Neural progenitor cell (in vitro differentiated cells): ENCODE measurements at regions not wholly inside any gene's neighbourhood (a gene's known extent, or its start where the extent isn't known, plus 50 kb on each side); places are given as distances from the start of the nearest gene placed in this dataset.
"Not testable (repeated sequence)": the region's sequence is repeated elsewhere in the genome, so short reads cannot be mapped to it uniquely, and the experiment has no call there.

Experiments
- DNase-seq: peaks from one replicate; pipeline ENCODE4 v3.0.0-alpha.2; 2016; ENCODE audit warnings: low spot score
- H2AFZ ChIP-seq: fragments of 200-600 bp; sonication (generic); replicated peaks from 2 replicates; pipeline ENCODE4 v1.6.1; 2016; ENCODE audit warnings: antibody characterized with exemption
- H3F3A ChIP-seq: fragments of 200-600 bp; sonication (generic); 2 replicates; pipeline ENCODE4 v1.6.1; 2016; ENCODE audit warnings: antibody characterized with exemption, low read depth
- H3K27ac ChIP-seq: fragments of 200-600 bp; sonication (generic); 2 replicates; pipeline ENCODE4 v1.5.1; 2016; ENCODE audit warnings: mild to moderate bottlenecking
- H3K27me3 ChIP-seq: fragments of 200-600 bp; sonication (generic); 2 replicates; pipeline ENCODE4 v1.6.1; 2016; ENCODE audit warnings: mild to moderate bottlenecking, moderate library complexity
- H3K36me3 ChIP-seq: fragments of 200-600 bp; sonication (generic); 2 replicates; pipeline ENCODE4 v1.5.1; 2016
- H3K4me1 ChIP-seq: fragments of 200-600 bp; sonication (generic); 2 replicates; pipeline ENCODE4 v1.6.1; 2016; ENCODE audit warnings: mixed run types
- H3K4me2 ChIP-seq: fragments of 200-600 bp; sonication (generic); 2 replicates; pipeline ENCODE4 v1.6.1; 2016
- H3K4me3 ChIP-seq: fragments of 200-600 bp; sonication (generic); 2 replicates; pipeline ENCODE4 v1.5.1; 2016
- H3K79me2 ChIP-seq: fragments of 200-600 bp; sonication (generic); 2 replicates; pipeline ENCODE4 v1.6.1; 2016; ENCODE audit warnings: low read depth
- H3K9ac ChIP-seq: fragments of 200-600 bp; sonication (generic); 2 replicates; pipeline ENCODE4 v1.6.1; 2016
- H3K9me3 ChIP-seq: fragments of 200-600 bp; sonication (generic); 2 replicates; pipeline ENCODE4 v1.5.1; 2016; ENCODE audit warnings: low read depth
- H4K20me1 ChIP-seq: fragments of 200-600 bp; sonication (generic); 2 replicates; pipeline ENCODE4 v1.6.1; 2016; ENCODE audit warnings: low read depth
- H3K27ac Mint-ChIP-seq: 3 replicates; pipeline ENCODE4 v1.8.0; 2021; ENCODE audit warnings: mixed read lengths
- H3K27me3 Mint-ChIP-seq: 2 replicates; pipeline ENCODE4 v1.8.0; 2022; ENCODE audit warnings: low read depth, mild to moderate bottlenecking, inconsistent platforms, moderate library complexity, mixed read lengths; ENCODE audit not compliant: insufficient read depth
- H3K36me3 Mint-ChIP-seq: 3 replicates; pipeline ENCODE4 v1.8.0; 2021; ENCODE audit warnings: mixed read lengths
- H3K4me1 Mint-ChIP-seq: 3 replicates; pipeline ENCODE4 v1.8.0; 2021; ENCODE audit warnings: mixed read lengths
- H3K4me3 Mint-ChIP-seq: 3 replicates; pipeline ENCODE4 v1.8.0; 2021; ENCODE audit warnings: mild to moderate bottlenecking, moderate library complexity, mixed read lengths
- H3K9me3 Mint-ChIP-seq: 3 replicates; pipeline ENCODE4 v1.8.0; 2020; ENCODE audit warnings: mixed read lengths
- TF ChIP-seq, protein P1 (sequence below): fragments of 200-600 bp; sonication (generic); IDR thresholded peaks from 2 replicates; pipeline ENCODE4 v1.5.1; 2017; ENCODE audit warnings: antibody characterized with exemption, mild to moderate bottlenecking

DNA sequence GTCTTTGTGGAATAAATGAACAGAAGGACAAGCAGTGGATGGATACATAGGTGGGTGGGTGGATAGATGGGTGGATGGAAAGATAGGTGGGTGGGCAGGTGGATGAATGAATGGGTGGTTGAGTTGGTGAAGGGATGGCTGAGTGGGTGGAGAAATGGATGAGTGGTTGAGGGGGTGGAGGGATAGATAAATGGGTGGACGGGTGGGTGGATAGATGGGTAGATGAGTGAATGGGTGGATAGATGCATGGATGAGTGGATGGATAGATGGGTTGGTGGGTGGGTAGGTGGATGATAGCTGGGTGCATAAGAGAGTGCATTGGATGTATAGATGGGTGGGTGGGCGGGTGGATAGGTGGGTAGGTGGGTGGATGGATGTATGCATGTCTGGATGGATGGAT, 63.5 kb downstream of the UNC93B1 start:
- not testable (repeated sequence) for H3K27me3 Mint-ChIP-seq, H3K4me2 ChIP-seq, H3K9ac ChIP-seq, H3K27me3 ChIP-seq, H3K36me3 ChIP-seq, H3K4me1 ChIP-seq, H3K9me3 ChIP-seq, H4K20me1 ChIP-seq, H3K27ac Mint-ChIP-seq, H3K27ac ChIP-seq, H2AFZ ChIP-seq, H3K4me3 Mint-ChIP-seq, H3K4me3 ChIP-seq, H3K79me2 ChIP-seq, H3K36me3 Mint-ChIP-seq, DNase-seq, H3K9me3 Mint-ChIP-seq
- H3F3A ChIP-seq, result peaks cover 12% of the 10 kb centered on the region
- peaks cover 13% of the 10 kb centered on the region for H3K4me1 Mint-ChIP-seq

DNA sequence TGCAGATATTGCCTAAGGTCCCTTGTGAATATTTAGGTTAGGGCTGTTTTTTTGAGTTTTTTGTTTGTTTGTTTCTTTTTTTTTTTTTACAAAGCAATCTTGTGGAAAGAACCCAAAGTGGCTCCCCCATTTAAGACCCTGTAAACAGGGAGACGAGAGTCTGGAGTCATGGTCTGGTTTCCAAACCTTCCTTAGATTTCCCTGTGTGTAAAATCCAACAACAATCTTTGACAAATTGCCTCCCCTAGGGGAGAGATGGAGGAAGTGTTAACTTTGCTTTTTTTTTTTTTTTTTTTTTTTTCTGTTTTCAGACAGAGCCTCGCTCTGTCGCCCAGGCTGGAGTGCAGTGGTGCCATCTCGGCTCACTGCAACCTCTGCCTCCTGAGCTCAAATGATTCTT, 64.9 kb downstream of the UNC93B1 start:
- H3K27me3 Mint-ChIP-seq, H3K9me3 Mint-ChIP-seq, H3K4me3 Mint-ChIP-seq, H3K27ac ChIP-seq, H3K27me3 ChIP-seq, H3K9ac ChIP-seq, H3K36me3 Mint-ChIP-seq, H3K27ac Mint-ChIP-seq, H3K79me2 ChIP-seq, H3K36me3 ChIP-seq, H3K4me2 ChIP-seq, H3K4me1 ChIP-seq, DNase-seq, H3K4me3 ChIP-seq, H4K20me1 ChIP-seq, H3K9me3 ChIP-seq: not testable (repeated sequence)
- Histone ChIP-seq H3F3A (peaks cover 12% of the 10 kb centered on the region), H2AFZ (peak overlapping the region; percentile 72)
- H3K4me1 Mint-ChIP-seq, result peaks cover 13% of the 10 kb centered on the region
- TF ChIP-seq, protein P1, sequence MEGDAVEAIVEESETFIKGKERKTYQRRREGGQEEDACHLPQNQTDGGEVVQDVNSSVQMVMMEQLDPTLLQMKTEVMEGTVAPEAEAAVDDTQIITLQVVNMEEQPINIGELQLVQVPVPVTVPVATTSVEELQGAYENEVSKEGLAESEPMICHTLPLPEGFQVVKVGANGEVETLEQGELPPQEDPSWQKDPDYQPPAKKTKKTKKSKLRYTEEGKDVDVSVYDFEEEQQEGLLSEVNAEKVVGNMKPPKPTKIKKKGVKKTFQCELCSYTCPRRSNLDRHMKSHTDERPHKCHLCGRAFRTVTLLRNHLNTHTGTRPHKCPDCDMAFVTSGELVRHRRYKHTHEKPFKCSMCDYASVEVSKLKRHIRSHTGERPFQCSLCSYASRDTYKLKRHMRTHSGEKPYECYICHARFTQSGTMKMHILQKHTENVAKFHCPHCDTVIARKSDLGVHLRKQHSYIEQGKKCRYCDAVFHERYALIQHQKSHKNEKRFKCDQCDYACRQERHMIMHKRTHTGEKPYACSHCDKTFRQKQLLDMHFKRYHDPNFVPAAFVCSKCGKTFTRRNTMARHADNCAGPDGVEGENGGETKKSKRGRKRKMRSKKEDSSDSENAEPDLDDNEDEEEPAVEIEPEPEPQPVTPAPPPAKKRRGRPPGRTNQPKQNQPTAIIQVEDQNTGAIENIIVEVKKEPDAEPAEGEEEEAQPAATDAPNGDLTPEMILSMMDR, result peak; percentile 28

DNA sequence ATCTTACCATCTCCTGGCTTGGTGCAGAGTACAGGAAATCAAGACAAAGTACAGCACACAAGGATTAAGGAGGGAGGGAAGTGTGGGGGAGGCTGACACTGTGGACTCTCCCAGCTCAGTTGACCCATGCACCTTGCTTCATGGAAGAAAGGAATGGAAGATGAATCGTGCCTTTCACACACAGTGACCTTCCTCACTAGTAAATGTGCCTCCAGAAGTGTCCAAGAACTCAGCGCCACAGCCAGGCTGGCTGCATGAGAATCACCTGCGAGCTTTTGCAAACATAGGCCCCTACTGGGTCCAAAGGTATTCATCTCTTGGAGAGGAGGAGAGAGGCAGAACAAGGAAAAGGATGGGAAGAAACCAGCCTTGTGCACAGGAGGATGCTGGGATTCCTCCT, 65.5 kb downstream of the UNC93B1 start:
- not testable (repeated sequence) for H3K4me1 ChIP-seq, H3K4me3 ChIP-seq, H3K4me1 Mint-ChIP-seq, H3K4me3 Mint-ChIP-seq, DNase-seq, H3K27me3 ChIP-seq, H3K9me3 ChIP-seq, H3F3A ChIP-seq, H3K79me2 ChIP-seq, H3K27me3 Mint-ChIP-seq, H3K27ac Mint-ChIP-seq, H3K36me3 ChIP-seq, H4K20me1 ChIP-seq, H3K4me2 ChIP-seq, H3K27ac ChIP-seq, H3K9me3 Mint-ChIP-seq, H3K9ac ChIP-seq, H3K36me3 Mint-ChIP-seq
- peak overlapping the region; percentile 72 for H2AFZ ChIP-seq

DNA sequence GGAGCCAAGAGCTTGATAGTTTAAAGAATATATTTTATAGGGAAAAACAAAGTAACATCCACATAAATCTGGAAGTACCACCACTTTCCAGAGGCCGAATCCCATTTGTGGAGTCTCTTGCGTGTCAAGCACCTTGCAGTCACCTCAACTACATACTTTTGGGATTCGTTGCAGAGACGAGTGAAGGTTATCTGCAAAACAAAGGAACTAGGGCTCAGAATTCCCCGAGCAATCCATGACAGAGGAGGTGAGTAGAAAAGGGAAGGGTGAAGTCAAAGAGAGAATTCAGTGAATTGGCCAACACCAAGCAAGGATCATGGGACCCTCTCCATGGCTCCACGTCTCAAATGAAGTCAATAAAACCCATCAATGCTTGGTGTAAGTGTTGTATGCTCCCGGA, 80.3 kb downstream of the UNC93B1 start:
- H3K27ac Mint-ChIP-seq, H3K27ac ChIP-seq, H3K9me3 Mint-ChIP-seq, H4K20me1 ChIP-seq, H3K27me3 Mint-ChIP-seq, H3K9ac ChIP-seq, H3K4me3 Mint-ChIP-seq, H3K4me3 ChIP-seq, H3K4me1 Mint-ChIP-seq, H3K4me1 ChIP-seq, H3K36me3 Mint-ChIP-seq, H3K36me3 ChIP-seq, H3K27me3 ChIP-seq, H3K4me2 ChIP-seq, H3F3A ChIP-seq, H2AFZ ChIP-seq, DNase-seq, H3K9me3 ChIP-seq, H3K79me2 ChIP-seq: not testable (repeated sequence)

DNA sequence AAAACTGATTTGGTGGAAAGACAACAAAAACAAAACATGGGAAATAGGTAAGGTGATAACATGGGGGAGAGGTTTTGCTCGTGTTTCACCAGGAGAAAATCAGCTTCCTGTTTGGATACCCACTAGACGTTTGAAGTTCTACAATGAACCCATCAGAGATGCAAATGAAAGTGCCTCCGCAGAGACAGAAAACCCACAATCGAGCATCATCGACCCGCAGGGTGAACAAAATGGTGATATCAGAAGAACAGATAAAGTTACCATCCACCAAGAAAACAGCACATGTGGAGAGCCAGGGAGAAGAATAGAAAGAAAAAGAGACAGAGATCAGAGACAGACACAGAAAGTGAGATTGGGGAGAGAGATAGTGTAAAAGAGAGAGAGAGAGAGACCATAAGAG, 83.4 kb downstream of the UNC93B1 start:
- not testable (repeated sequence) for H3K36me3 Mint-ChIP-seq, H3K4me2 ChIP-seq, H3K79me2 ChIP-seq, H3K4me3 ChIP-seq, H3K9me3 ChIP-seq, H2AFZ ChIP-seq, H3K27me3 Mint-ChIP-seq, DNase-seq, H3K27me3 ChIP-seq, H3K4me1 Mint-ChIP-seq, H3K9ac ChIP-seq, H3K9me3 Mint-ChIP-seq, H4K20me1 ChIP-seq, H3F3A ChIP-seq, H3K4me1 ChIP-seq, H3K27ac ChIP-seq, H3K4me3 Mint-ChIP-seq, H3K27ac Mint-ChIP-seq, H3K36me3 ChIP-seq

DNA sequence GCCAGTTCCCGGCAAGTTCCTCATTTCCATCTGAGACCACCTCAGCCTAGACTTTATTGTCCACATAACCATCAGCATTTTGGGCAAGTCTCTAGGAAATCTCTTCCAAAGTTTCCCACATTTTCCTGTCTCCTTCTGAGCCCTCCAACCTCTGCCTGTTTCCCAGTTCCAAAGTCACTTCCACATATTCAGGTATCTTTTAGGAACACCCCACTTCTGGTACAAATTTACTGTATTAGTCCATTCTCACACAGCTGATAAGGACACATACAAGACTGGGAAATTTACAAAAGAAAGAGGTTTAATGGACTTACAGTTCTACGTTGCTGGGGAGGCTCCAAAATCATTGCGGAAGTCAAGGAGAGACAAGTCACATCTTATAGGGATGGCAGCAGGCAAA, 91.7 kb downstream of the UNC93B1 start:
- H3K27ac Mint-ChIP-seq, result not testable (repeated sequence)

More for the DNA sequence above, 91.7 kb downstream of the UNC93B1 start:
- H3K36me3 ChIP-seq, H3K27ac ChIP-seq, H3F3A ChIP-seq, H2AFZ ChIP-seq, H3K4me2 ChIP-seq, H3K4me1 ChIP-seq, H3K4me3 ChIP-seq, H3K27me3 Mint-ChIP-seq, DNase-seq, H3K4me3 Mint-ChIP-seq, H3K79me2 ChIP-seq, H3K9ac ChIP-seq, H3K9me3 Mint-ChIP-seq, H3K9me3 ChIP-seq, H3K36me3 Mint-ChIP-seq, H4K20me1 ChIP-seq, H3K4me1 Mint-ChIP-seq, H3K27me3 ChIP-seq: not testable (repeated sequence)
